GM18499 (cell line): ENCODE measurements at regions not wholly inside any gene's neighbourhood (a gene's known extent, or its start where the extent isn't known, plus 50 kb on each side); places are given as distances from the start of the nearest gene placed in this dataset.

Experiments
- ATAC-seq: cut with Tn5 transposase; IDR thresholded peaks from one replicate; pipeline ENCODE4 v1.9.1; 2021; ENCODE audit warnings: moderate number of reproducible peaks; ENCODE audit not compliant: insufficient read depth, unreplicated experiment

DNA sequence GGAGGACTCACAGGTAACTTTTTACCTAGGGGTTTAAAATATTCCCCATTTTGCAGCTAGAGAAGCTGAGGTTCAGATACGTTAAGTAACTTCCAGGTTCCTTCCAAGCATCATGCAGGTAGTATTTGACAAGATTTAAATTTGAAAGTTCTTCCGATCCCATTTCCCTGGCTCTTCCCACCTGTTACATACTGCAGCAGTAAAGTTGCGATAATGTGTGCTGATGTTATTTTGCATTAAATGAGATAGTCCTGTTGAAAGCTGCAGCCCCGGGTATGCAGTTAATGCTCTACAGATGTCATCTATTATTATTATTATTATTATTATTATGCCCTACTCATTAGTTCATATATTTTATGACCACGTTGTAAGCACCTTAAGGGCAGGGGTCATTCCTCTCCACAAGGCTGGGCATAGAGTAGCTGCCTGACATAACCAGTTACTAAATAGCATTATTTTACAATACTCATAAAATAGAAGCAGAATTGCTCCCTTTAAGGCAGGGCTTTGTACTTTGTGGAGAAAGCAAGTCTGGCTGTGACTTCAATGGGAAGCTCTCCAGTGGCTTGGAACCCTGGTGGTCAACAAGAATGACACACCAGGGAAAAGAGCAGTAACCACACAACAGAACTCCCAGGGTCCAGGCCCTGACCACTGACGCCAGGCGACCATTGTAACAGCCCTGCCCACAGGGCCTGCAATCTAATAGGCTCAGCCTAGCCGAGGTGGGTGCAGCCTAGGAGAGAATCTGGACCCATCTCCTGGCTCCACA lies 90.8 kb upstream of the CALM2 start:
- no peak for ATAC-seq

DNA sequence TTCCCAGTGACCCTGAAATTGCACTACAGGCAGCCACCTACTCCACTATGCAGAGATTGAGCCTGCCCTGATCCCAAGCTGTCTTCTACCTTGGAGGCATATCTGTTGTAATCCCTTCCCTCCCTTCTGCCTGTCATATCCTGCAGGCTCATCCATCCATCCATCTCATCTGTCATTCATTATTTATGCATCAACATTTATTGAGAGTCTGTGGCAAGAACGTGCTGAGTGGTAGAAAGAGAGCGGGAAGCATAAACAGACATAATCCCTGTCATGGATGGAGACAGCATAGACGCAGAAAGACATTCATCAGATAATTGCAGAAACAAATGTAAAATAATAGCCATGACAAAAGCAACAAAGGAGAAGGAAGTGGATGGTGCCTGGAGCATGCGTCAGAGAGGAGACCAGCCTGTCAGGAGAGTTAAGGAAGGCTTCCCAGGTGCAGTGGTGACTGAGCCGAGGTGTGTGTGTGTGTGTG lies 89.5 kb upstream of the CALM2 start:
- ATAC-seq: no peak

DNA sequence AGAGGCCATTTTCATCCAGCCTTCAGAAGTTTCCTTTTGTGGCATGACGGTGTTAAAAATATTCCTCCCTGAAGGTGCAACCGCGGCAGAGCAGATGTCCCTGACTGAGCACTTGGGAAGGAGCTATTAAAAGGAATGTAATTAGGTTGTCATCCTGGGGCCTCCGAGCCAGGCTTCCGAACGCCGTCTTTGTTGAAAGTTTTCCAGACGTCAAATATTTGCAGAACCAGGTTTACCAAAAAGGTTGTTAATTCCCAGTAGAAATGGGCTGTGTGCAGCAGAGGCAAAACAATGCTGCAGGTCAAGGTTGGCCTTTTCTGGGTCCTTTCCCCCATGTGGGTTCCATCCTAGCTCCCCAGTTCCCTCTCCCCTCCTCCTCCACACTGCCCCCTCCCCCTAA lies 88.8 kb upstream of the CALM2 start:
- ATAC-seq: no peak

DNA sequence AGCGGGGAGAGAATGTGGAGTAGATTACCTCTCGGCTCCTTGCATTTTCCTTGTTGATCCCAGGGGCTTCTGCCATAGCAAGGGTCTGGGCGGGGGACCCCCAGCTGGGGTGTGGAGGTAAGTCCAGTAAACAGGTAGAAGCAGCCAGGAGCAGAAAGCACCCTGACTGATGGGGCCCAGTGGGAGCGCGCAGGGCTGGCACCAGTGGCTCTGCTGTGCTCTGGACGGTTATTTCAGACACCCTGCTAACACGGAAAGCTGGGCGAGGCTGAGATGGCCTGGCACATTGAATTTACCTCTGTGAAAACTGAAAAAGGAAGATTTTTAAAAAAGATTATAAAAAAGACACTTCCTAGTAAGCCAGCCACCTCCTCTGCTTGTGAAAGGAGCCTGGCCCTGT lies 88.4 kb upstream of the CALM2 start:
- no peak for ATAC-seq

DNA sequence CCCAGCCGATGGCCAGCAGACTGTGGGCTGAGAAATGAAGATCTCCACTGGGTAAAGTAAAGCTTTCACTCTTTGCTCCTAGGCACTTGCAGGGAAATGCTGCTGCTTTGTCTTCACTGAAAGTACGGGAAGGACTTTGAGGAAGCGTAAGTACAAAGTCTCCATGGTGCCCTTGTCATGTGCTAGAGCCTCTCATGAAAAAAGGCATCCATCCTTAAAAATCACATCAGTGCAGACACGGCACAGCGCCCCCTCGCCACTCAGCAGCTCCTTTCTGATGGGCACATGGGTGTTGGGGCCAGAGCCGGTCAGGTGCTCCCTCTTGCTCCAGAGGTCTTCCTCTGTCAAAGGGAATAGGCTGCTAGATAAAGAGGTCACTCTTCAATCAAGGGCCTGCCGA lies 87.8 kb upstream of the CALM2 start:
- no peak for ATAC-seq

DNA sequence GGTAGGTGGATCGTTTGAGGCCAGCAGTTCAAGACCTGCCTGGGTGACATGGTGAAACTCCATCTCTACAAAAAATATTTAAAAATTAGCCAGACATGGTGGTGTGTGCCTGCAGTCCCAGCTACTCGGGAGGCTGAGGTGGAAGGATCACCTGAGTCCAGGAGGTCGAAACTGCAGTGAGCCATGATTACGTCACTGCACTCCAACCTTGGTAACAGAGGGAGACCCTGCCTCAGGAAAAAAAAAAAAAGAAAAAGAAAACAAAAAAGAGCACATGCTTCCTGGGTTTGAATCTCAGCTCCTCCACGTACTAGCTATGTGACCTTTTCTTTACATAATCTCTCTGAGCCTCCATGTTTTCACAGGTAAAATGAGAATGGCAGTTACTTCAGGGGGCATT lies 86.3 kb upstream of the CALM2 start:
- ATAC-seq: no peak

DNA sequence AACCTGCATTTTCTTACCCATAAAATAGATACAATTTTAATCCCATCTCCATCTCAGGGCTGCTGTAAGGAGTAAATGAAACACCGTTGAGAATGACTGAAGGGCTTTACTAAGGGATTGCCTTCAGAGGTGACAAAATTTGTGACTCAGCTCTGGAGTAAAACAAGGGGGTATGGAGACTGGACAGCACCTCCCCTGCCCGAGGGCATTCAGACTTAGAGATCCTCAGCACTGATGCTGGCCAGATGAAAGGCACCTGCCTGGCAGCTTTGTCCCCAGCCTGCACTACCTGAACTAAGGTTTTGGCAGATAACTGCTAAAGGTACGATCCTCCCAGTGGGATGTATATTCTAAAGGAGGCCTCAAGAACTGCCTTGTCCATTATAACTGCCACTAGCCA lies 84.7 kb upstream of the CALM2 start:
- no peak for ATAC-seq

DNA sequence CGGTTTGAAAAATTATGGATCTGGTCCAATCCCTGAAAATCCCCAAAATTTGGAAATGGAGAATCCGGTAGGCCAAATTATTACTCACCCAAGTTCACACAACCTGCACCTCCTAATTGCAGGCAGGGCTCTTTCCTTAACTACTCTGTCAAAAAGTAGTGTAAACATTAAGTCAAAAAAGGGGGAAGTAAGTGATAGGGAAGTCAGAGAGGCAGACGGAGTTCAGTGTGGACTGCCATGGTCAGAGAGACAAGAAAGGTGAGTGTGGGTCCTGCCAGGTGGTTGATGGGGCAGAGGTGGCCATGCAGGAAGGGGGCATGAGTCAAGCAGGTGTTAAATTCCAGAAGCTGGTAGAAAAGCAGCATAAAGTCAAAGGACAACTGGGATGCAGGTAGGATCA lies 83.5 kb upstream of the CALM2 start:
- no peak for ATAC-seq

DNA sequence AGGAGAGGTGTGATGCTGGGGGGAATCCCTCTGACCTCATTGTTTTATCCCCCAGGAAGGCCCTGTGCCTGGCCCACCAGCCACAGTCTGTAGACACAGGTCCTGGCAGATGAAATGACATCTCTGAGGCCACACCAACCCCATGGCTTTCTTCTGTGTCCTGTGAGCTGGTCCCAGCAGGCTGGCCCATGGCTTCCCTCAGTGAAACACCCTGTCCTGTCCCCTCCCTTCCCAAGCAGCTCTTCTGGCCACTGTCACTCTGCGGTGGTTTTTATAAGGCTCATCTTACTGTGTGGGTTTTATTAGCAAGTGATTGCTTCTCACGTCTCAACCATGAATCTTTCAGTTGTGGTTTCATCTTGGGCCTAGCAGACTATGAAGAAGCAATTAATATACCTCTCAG lies 81.6 kb upstream of the CALM2 start:
- no peak for ATAC-seq

DNA sequence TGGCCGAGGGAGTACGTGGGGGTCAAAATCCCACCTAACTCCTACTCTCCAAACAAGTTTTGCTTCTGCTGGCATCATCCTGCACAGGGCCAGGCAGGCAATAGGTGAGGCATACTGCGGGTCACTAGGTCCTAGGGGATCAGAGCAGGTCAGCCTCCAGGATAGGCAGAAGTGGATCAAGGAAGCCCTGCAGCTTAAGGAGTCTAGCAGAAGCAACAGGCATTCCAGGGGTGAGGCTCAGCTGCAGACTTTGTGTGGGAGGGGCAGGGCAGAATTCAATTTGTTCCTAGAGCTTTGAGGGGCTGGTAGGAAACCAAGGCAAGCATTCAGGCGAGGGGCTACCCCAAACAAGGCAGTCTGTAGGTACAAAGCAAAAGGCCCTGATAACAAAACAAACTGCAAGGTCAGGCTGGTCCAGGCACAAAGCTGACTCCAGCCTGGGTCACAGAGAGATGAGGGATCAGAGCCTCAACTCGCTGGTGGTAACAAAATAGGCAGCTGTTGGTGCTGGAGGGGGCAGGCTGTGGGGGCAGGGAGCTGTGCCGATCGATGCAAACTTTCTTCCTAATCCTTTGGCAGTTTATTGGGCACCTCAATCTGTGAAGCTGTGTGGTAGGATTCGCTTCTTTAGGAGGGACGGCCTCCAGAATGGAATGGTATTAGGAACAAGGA lies 80.2 kb upstream of the CALM2 start:
- ATAC-seq: no peak

DNA sequence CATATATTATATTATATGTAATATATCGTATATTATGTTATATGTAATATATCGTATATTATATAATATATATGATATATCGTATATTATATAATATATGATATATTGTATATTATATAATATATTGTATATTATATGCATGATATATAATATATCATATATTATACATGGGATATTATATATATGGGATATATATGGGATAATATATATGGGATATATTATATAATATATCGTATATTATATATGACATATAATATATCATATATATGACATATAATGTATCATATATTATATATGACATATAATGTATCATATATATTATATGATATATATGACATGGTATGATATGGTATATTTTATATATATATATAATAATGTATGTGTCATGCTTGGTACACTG lies 79.5 kb upstream of the CALM2 start:
- no peak for ATAC-seq

DNA sequence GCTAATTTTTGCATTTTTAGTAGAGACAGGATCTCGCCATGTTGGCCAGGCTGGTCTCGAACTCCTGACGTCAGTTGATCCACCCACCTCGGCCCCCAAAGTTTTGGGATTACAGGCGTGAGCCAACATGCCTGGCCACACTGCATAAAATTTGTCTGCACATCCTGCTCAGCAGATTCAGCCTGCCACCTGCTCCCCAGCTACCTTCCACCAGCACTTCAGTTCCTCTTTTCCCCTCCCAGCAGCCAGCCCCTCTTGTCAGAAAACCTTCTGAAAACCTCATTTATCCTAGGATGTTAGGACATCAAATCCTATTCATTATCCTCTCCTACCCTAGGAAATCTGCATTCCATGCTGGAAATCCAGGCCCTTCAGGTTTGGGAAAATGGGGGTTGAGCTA lies 78.2 kb upstream of the CALM2 start:
- ATAC-seq: no peak

DNA sequence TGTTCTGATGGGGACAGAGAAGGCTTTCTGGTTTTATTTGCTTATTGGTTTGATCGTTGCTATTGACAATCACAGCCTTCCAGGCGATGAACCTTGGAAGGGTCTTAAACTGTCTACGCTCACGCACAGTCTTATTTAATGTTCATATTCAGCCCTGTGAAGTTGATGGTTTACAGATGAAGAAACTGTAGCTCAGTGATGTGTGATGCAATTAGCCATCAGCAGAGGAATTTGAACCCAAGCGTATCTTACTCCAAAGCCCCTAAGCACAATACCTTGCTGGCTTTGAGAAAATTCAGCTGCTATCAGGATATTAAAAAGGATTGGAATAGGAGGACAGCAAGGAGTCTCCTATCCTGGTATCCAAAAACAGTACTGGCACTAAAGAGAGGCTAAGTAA lies 77.1 kb upstream of the CALM2 start:
- no peak for ATAC-seq

DNA sequence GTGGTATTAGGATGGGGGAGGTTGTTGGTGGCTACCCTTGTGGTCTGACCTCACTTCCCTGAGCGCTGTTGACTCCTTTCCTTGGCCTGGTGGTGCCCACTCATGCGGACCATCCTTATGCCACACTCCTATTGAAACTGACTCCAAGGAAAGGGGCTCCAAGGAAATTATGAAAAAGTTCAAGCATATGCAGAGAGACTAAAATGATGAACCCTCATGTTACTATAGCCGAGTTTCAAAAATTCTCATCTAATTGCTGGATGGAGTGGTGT lies 75.0 kb upstream of the CALM2 start:
- no peak for ATAC-seq

DNA sequence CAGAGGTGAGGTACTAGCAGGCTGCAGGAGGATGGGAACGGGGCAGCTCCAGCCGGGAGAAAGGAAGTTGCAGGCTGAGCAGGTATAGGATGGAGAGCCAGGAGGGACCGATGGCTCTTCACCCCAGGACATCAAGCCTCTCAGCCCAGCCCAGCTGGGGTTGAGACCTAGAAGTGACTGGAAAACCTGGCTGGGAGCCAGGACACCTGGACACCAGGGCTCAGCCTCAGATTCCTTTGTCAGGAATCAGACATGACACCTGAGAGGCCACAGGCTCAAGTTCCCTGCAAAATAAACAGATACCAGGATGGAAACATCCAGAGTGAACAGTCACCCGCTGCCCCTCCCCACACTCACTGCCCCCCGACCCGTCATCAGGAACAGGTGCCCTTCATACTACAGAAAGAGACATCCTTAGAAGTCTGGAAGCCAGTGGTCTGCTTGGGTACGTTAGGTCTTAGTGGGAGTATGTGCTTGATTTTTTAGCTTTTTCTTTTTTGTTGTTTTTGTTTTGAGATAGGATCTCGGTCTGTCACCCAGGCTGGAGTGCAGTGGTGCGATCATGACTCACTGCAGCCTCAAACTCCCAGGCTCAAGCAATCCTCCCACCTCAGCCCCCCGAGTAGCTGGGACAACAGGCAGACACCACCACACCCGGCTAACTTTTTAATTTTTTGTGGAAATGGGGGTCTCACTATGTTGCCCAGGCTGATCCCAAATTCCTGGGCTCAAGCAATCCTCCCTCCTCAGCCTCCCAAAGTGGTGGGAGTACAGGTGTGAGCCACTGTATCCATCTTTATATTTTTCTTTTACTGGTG lies 74.5 kb upstream of the CALM2 start:
- ATAC-seq: no peak

DNA sequence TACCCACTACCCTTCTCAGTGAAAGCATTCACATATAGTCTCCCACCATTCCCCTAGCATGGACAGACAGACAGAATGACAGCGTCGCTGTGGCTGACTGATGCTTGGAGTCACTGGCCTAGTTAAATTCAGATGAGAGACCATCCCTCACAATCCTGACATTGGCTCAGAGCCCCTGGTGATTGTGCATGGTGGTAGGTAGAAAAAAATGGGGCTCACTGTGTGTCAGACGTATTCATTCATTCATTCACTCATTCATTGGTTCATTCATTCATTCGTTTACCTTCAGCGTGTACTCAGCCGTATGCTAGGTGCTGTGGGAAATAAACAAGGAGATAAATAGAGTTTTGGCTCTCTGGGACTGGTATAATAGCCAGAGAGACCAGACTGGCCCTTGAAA lies 73.6 kb upstream of the CALM2 start:
- ATAC-seq: no peak

DNA sequence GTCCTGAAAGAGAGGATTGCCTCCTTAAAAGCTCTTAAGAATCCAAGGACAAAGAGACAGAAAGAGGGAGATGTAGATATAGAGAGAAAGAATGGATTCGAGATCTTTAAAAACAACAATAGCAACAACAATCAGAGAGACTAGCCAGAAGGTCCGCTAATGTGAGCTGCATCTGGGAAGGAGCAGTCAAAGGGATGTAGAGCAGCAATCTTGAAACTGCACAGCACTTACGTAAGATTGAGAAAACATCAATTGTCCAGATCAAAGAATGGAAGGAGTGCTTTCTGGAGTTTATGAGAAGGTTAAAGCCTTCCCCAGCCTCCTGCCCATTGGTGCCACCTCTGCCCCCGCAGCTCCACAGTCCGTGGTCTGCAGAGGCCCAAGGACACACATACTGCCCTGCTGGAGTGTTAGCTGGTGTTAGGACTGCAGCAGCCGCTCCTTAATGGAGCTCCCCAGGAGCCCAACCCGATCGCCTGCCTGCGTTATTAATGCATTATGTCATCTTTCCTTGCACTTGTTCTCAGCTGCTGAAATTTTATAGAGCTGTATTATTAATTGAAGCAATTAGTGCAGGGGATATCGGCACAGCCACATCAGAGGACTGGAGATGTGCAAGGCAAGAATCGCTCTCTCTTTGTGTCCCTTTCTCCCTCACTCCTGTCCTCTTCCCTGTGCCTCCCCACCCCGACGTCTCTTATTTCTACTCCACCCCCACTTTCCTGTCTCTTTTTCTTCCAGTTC lies 73.0 kb upstream of the CALM2 start:
- no peak for ATAC-seq

DNA sequence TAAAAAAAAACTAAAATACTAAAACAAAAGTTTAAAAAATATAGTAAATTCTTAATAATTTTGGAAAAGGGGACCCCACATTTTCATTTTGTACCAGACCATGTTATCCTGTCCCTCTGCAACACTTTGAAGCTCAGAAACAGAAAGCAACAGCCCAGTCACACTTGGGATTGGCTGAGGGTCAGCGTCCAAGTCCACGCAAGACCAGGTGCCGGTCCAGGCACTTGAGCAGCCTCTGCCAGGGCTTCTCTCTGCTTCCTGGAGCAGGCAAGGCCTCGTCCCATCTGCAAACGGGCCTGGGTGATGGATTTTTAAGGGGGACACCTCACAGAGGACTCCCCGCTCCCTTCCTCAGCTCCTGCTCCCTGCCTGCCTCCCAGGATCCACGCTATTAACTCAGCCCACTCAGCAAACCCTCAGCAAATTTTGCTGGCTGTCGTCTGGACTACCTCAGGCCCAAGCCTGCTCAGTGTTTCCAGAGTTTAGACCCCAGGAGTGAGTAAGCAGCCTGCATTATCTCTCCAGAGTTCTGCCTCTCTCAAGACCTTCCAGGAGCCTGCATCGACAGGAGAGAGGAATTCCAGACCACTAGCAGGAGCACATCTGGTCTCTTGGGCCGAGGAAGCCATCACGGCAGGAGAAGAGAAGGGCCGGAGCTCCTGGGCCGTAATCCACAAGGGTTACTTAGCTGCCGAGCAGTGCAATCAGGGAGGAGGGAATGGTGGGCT lies 67.4 kb upstream of the CALM2 start:
- ATAC-seq: no peak

DNA sequence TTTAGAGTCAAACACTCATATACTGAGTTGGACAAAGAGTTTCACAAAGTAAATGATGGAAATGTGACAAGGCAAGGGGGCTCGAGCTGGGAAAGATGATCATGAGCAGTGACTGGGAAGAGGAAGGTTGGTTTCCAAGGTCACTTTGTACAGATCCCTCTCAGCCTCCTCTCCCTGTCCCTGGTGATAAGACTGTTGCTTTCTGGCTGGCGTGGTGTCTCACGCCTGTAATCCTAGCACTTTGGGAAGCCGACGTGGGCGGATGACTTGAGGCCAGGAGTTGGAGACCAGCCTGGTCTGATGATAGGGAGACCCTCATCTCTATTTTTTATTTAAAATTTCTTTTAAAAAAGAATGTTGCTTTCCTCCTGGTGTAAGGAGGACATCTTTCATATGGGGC lies 65.4 kb upstream of the CALM2 start:
- ATAC-seq: no peak
